Naive B cell (primary cell): ENCODE measurements at regions not wholly inside any gene's neighbourhood (a gene's known extent, or its start where the extent isn't known, plus 50 kb on each side); places are given as distances from the start of the nearest gene placed in this dataset.

ENCODE experiments used
- ATAC-seq, 2 donors: fragments of 150-1000 bp; cut with Tn5 transposase; 2 replicates each; pipeline ENCODE4 v1.10.0; 2021; ENCODE audit warnings: low read depth in 2 of 2, mild to moderate bottlenecking in 2 of 2, moderate library complexity in 2 of 2
- DNase-seq: peaks from one replicate; pipeline ENCODE4 v3.0.0; 2022
- H3K27ac Mint-ChIP-seq, 6 donors: one replicate each; pipeline ENCODE4 v1.8.0; 2020 to 2022; ENCODE audit warnings: mild to moderate bottlenecking in 6 of 6, mixed read lengths in 6 of 6, moderate library complexity in 5 of 6, inconsistent platforms in 2 of 6
- H3K27me3 Mint-ChIP-seq, 3 donors: one replicate each; pipeline ENCODE4 v1.8.0; 2021 to 2022; ENCODE audit warnings: mixed read lengths in 3 of 3, mild to moderate bottlenecking in 1 of 3
- H3K36me3 Mint-ChIP-seq, 2 donors: one replicate each; pipeline ENCODE4 v1.8.0; 2020 to 2022; ENCODE audit warnings: mixed read lengths in 2 of 2, inconsistent platforms in 1 of 2, mild to moderate bottlenecking in 1 of 2
- H3K4me1 Mint-ChIP-seq, 3 donors: one replicate each; pipeline ENCODE4 v1.8.0; 2020 to 2022; ENCODE audit warnings: mixed read lengths in 3 of 3, inconsistent platforms in 1 of 3, mild to moderate bottlenecking in 1 of 3, moderate library complexity in 1 of 3
- H3K4me3 Mint-ChIP-seq, 8 donors: one replicate each; pipeline ENCODE4 v1.8.0; 2020 to 2022; ENCODE audit warnings: mild to moderate bottlenecking in 8 of 8, mixed read lengths in 8 of 8, moderate library complexity in 8 of 8, inconsistent platforms in 2 of 8
- H3K9me3 Mint-ChIP-seq, 7 donors: one replicate each; pipeline ENCODE4 v1.8.0; 2020 to 2022; ENCODE audit warnings: mixed read lengths in 7 of 7, mild to moderate bottlenecking in 5 of 7, inconsistent platforms in 2 of 7, moderate library complexity in 1 of 7

- Mint-ChIP-seq H3K27me3 (peaks cover 0 to 4% (median 4%) of the 10 kb centered on the region in 3 donors), H3K4me3 (no peak overlapping the region), H3K9me3 (no peaks in the 10 kb centered on the region), H3K4me1 (peaks cover 0 to 3% (median 2%) of the 10 kb centered on the region in 3 donors), H3K27ac (no peak overlapping the region), H3K36me3 (no peaks in the 10 kb centered on the region)
- no peak for DNase-seq
- ATAC-seq, result no peak
Observed at GRCh38 chr3:116767726-116768125, 58.1 kb downstream of the TUSC7 start.

DNA sequence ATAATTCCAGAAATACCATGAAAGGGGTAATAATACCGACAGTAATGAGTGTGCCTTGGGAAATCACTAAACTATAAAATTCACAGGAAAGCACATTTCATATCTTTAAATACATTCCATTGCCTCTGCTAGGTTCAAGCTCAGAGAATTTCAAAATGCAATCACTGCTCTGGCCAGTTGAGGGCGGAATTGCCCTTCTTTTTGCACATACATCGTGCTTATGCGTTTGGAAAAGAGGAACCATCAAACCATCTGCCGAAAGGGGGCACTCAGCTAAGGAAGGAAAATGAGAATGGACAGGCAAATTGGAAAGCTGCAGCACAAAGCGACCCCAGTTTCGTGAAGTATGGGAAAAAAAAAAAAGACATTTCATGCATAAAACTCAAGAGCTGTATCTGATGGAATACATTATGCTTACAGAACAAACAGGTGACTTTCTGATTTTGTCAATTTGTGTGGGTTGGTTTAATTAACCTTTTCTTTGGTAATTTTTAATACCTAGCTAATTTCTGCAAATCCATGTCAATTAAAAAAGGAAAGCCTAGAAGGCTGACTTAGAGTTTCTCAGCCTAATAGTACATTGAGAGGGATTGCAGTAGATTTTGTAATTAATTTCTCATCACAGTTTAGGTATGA, 61.4 kb downstream of the TUSC7 start:
- DNase-seq (peak; percentile 25), ATAC-seq (peak; percentile 55 to 69)
- H3K4me1 Mint-ChIP-seq, result peaks cover 0 to 3% (median 2%) of the 10 kb centered on the region in 3 donors
- H3K9me3 Mint-ChIP-seq, result no peaks in the 10 kb centered on the region
- H3K36me3 Mint-ChIP-seq, result no peaks in the 10 kb centered on the region
- peak overlapping the region in 1 of 6 donors; percentile 13 for H3K27ac Mint-ChIP-seq
- H3K27me3 Mint-ChIP-seq, result peaks cover 0 to 4% (median 0%) of the 10 kb centered on the region in 3 donors
- H3K4me3 Mint-ChIP-seq, result peak overlapping the region in 1 of 8 donors; percentile 40

- Mint-ChIP-seq H3K36me3 (no peaks in the 10 kb centered on the region), H3K4me1 (no peaks in the 10 kb centered on the region), H3K27me3 (peaks cover 0 to 4% (median 0%) of the 10 kb centered on the region in 3 donors), H3K9me3 (no peaks in the 10 kb centered on the region), H3K4me3 (no peak overlapping the region), H3K27ac (no peak overlapping the region)
- no peak for DNase-seq
- ATAC-seq, result no peak
Observed at GRCh38 chr3:116776880-116777785, 67.6 kb downstream of the TUSC7 start.

- ATAC-seq, result no peak
- Mint-ChIP-seq H3K4me3 (no peak overlapping the region), H3K9me3 (no peaks in the 10 kb centered on the region), H3K36me3 (no peaks in the 10 kb centered on the region), H3K27ac (no peak overlapping the region), H3K4me1 (no peaks in the 10 kb centered on the region), H3K27me3 (peaks cover 0 to 7% (median 0%) of the 10 kb centered on the region in 3 donors)
- DNase-seq, result no peak
Observed at GRCh38 chr3:116785226-116785625, 75.6 kb downstream of the TUSC7 start.

GRCh38 chr3:116802651-116803050, 93.1 kb downstream of the TUSC7 start:
- H3K27me3 Mint-ChIP-seq, result no peaks in the 10 kb centered on the region
- H3K4me1 Mint-ChIP-seq, result no peaks in the 10 kb centered on the region
- H3K4me3 Mint-ChIP-seq, result no peak overlapping the region
- no peaks in the 10 kb centered on the region for H3K36me3 Mint-ChIP-seq
- no peak overlapping the region for H3K27ac Mint-ChIP-seq
- H3K9me3 Mint-ChIP-seq, result peaks cover 3 to 24% (median 6%) of the 10 kb centered on the region in 7 donors
- ATAC-seq, result no peak
- DNase-seq, result no peak

- no peaks in the 10 kb centered on the region for H3K36me3 Mint-ChIP-seq
- H3K27me3 Mint-ChIP-seq, result no peaks in the 10 kb centered on the region
- no peak for ATAC-seq
- H3K4me3 Mint-ChIP-seq, result no peak overlapping the region
- DNase-seq, result no peak
- H3K9me3 Mint-ChIP-seq, result peaks cover 5 to 20% (median 6%) of the 10 kb centered on the region in 7 donors
- H3K4me1 Mint-ChIP-seq, result no peaks in the 10 kb centered on the region
- H3K27ac Mint-ChIP-seq, result no peak overlapping the region
Observed at GRCh38 chr3:116806351-116806750, 96.8 kb downstream of the TUSC7 start.

- no peak overlapping the region for H3K27ac Mint-ChIP-seq
- no peaks in the 10 kb centered on the region for H3K36me3 Mint-ChIP-seq
- H3K9me3 Mint-ChIP-seq, result peaks cover 1 to 11% (median 4%) of the 10 kb centered on the region in 7 donors
- no peaks in the 10 kb centered on the region for H3K27me3 Mint-ChIP-seq
- H3K4me1 Mint-ChIP-seq, result no peaks in the 10 kb centered on the region
- H3K4me3 Mint-ChIP-seq, result no peak overlapping the region
- no peak for DNase-seq
- ATAC-seq, result no peak
Observed at GRCh38 chr3:116808725-116809124, 99.1 kb downstream of the TUSC7 start.

GRCh38 chr3:116809208-116809607, 99.6 kb downstream of the TUSC7 start:
- H3K27me3 Mint-ChIP-seq, result no peaks in the 10 kb centered on the region
- no peak overlapping the region for H3K4me3 Mint-ChIP-seq
- H3K4me1 Mint-ChIP-seq, result no peaks in the 10 kb centered on the region
- DNase-seq (no peak), ATAC-seq (no peak)
- no peaks in the 10 kb centered on the region for H3K36me3 Mint-ChIP-seq
- H3K27ac Mint-ChIP-seq, result no peak overlapping the region
- H3K9me3 Mint-ChIP-seq, result peaks cover 1 to 11% (median 4%) of the 10 kb centered on the region in 7 donors

DNA sequence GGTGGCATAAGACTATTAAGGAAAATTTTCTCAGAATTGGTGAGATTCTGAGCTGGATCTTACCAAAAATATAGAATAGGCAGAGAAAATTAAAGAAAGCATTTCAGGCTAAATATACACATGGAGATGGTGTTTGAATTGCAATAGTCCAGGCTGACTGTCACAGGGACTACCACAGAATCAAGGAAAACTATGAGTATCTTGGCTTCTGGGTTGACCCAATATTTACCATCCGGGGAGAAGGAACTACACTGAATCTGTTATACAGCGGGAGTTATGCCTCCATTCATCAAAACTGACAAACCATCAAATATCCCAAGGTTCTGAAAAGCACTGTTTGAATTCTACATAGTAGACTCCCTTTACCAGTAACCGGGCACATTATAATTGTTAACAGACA, 102.2 kb downstream of the TUSC7 start:
- ATAC-seq, result no peak
- no peaks in the 10 kb centered on the region for H3K27me3 Mint-ChIP-seq
- H3K4me3 Mint-ChIP-seq, result no peak overlapping the region
- no peaks in the 10 kb centered on the region for H3K4me1 Mint-ChIP-seq
- H3K27ac Mint-ChIP-seq, result no peak overlapping the region
- peaks cover under 1 to 5% (median 3%) of the 10 kb centered on the region in 7 donors for H3K9me3 Mint-ChIP-seq
- H3K36me3 Mint-ChIP-seq, result no peaks in the 10 kb centered on the region
- DNase-seq, result no peak

- no peak for DNase-seq
- no peak overlapping the region for H3K27ac Mint-ChIP-seq
- H3K27me3 Mint-ChIP-seq, result no peaks in the 10 kb centered on the region
- H3K4me3 Mint-ChIP-seq, result no peak overlapping the region
- no peaks in the 10 kb centered on the region for H3K36me3 Mint-ChIP-seq
- peaks cover 0 to 2% (median 0%) of the 10 kb centered on the region in 7 donors for H3K9me3 Mint-ChIP-seq
- ATAC-seq, result no peak
- no peaks in the 10 kb centered on the region for H3K4me1 Mint-ChIP-seq
Observed at GRCh38 chr3:116812949-116813348, 103.4 kb downstream of the TUSC7 start.

- no peak overlapping the region for H3K27ac Mint-ChIP-seq
- ATAC-seq (no peak), DNase-seq (no peak)
- no peaks in the 10 kb centered on the region for H3K27me3 Mint-ChIP-seq
- H3K9me3 Mint-ChIP-seq, result peaks cover 0 to 2% (median 0%) of the 10 kb centered on the region in 7 donors
- no peak overlapping the region for H3K4me3 Mint-ChIP-seq
- H3K36me3 Mint-ChIP-seq, result no peaks in the 10 kb centered on the region
- no peaks in the 10 kb centered on the region for H3K4me1 Mint-ChIP-seq
Observed at GRCh38 chr3:116815321-116815720, 105.7 kb downstream of the TUSC7 start.

GRCh38 chr3:116815831-116816588, 106.4 kb downstream of the TUSC7 start:
- H3K4me3 Mint-ChIP-seq, result peak overlapping the region in 1 of 8 donors; percentile 21
- H3K9me3 Mint-ChIP-seq, result no peaks in the 10 kb centered on the region
- no peaks in the 10 kb centered on the region for H3K4me1 Mint-ChIP-seq
- DNase-seq, result no peak
- no peak for ATAC-seq
- no peaks in the 10 kb centered on the region for H3K36me3 Mint-ChIP-seq
- no peak overlapping the region for H3K27ac Mint-ChIP-seq
- no peaks in the 10 kb centered on the region for H3K27me3 Mint-ChIP-seq

DNA sequence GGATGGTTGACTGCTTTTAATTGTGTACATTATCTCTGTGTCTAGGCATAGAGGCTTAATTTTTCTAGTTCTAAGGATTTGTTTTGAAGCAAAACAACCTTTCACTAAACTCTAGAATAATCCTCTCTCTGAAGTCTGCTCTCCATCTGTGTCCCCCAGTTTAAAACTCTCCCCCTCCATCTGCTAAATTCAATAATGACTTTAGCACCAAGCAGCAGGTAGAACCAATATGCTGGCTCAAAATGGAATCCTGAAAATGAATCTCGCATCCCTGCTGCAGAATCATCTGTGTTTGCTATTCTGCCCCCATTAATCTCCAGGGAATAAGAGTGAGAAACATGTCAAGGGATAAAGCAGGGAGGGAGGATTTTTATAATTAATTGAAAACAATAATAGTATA, 111.8 kb downstream of the TUSC7 start:
- Mint-ChIP-seq H3K27me3 (peaks cover 0 to 6% (median 0%) of the 10 kb centered on the region in 3 donors), H3K36me3 (no peaks in the 10 kb centered on the region), H3K4me3 (no peak overlapping the region), H3K27ac (no peak overlapping the region), H3K4me1 (no peaks in the 10 kb centered on the region), H3K9me3 (no peaks in the 10 kb centered on the region)
- DNase-seq (no peak), ATAC-seq (no peak)
